Tibial nerve (tissue), 4 donors: ENCODE measurements at regions not wholly inside any gene's neighbourhood (a gene's known extent, or its start where the extent isn't known, plus 50 kb on each side); places are given as distances from the start of the nearest gene placed in this dataset.

Experiments used
- EP300 ChIP-seq, 2 donors: sonication (generic); formaldehyde crosslinking; IDR thresholded peaks; one replicate each; pipeline ENCODE4 v1.6.1; 2017; ENCODE audit warnings: antibody characterized with exemption in 2 of 2, mild to moderate bottlenecking in 1 of 2
- POLR2A ChIP-seq, 2 donors: fragments of 450-650 bp; IDR thresholded peaks; one replicate each; pipeline ENCODE4 v1.6.1; 2017; ENCODE audit warnings: antibody characterized with exemption in 2 of 2, mild to moderate bottlenecking in 2 of 2, moderate library complexity in 2 of 2
- TF ChIP-seq, protein P1 (sequence below), 5 experiments: fragments of 200-600 bp in 3 of 5; fragments of 450-650 bp in 2 of 5; sonication (generic) in 3 of 5; IDR thresholded peaks; one replicate each; pipeline ENCODE4 v1.5.1; 2016 to 2019; ENCODE audit warnings: antibody characterized with exemption in 5 of 5, mild to moderate bottlenecking in 3 of 5, moderate library complexity in 2 of 5

DNA sequence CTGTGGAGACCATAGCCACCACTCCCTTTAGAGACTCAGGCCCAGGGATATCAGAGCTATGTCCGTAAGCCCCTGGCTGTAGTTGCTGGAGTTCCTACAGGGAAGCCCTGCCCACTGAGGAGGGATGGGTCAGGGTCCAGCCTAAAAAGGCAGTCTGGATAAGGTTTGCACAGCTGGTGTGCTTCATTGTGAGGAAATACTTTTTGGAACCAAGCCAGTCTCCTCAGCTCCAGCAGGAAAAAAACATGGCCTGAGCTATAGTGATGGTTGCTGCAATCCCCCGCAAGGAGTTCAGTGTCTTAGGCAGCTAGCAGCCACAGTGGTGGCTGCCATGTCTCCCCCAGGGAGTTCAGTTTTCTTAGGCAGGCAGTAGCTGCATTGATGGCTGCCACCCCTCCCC, 52.6 kb upstream of the CYP2C8 start:
- TF ChIP-seq, protein P1, sequence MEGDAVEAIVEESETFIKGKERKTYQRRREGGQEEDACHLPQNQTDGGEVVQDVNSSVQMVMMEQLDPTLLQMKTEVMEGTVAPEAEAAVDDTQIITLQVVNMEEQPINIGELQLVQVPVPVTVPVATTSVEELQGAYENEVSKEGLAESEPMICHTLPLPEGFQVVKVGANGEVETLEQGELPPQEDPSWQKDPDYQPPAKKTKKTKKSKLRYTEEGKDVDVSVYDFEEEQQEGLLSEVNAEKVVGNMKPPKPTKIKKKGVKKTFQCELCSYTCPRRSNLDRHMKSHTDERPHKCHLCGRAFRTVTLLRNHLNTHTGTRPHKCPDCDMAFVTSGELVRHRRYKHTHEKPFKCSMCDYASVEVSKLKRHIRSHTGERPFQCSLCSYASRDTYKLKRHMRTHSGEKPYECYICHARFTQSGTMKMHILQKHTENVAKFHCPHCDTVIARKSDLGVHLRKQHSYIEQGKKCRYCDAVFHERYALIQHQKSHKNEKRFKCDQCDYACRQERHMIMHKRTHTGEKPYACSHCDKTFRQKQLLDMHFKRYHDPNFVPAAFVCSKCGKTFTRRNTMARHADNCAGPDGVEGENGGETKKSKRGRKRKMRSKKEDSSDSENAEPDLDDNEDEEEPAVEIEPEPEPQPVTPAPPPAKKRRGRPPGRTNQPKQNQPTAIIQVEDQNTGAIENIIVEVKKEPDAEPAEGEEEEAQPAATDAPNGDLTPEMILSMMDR (IDR thresholded peaks at IDR 0.05) = no peak
- TF ChIP-seq EP300 (IDR thresholded peaks at IDR 0.05) (no peak), POLR2A (IDR thresholded peaks at IDR 0.05) (no peak)
